Spinal cord (tissue), 9 donors: ENCODE measurements at regions not wholly inside any gene's neighbourhood (a gene's known extent, or its start where the extent isn't known, plus 50 kb on each side); places are given as distances from the start of the nearest gene placed in this dataset.
A peak's percentile ranks its signal among the peaks of the same experiment; 100 is the strongest.

Source experiments
- DNase-seq, 6 donors: peaks; one replicate each; pipeline versions ENCODE4 v3.0.0 to v3.0.0-alpha.2; 2013 to 2015; ENCODE audit warnings: low spot score in 6 of 6, low read depth in 4 of 6
- H3K27ac ChIP-seq: one replicate; pipeline ENCODE4 v1.5.1; 2013; ENCODE audit warnings: low read depth, low read length, control low read depth
- H3K27me3 ChIP-seq: one replicate; pipeline ENCODE4 v1.6.1; 2013; ENCODE audit warnings: low read length; ENCODE audit not compliant: control insufficient read depth, insufficient read depth
- H3K36me3 ChIP-seq: one replicate; pipeline ENCODE4 v1.6.1; 2013; ENCODE audit warnings: low read length; ENCODE audit not compliant: control insufficient read depth, insufficient read depth
- H3K4me1 ChIP-seq: one replicate; pipeline ENCODE4 v1.6.1; 2013; ENCODE audit warnings: low read length; ENCODE audit not compliant: control insufficient read depth, insufficient read depth
- H3K4me3 ChIP-seq: one replicate; pipeline ENCODE4 v1.5.1; 2013; ENCODE audit warnings: low read depth, low read length, control low read depth
- H3K9me3 ChIP-seq: one replicate; pipeline ENCODE4 v1.6.1; 2013; ENCODE audit warnings: low read length; ENCODE audit not compliant: control insufficient read depth, insufficient read depth
- WGBS: methylation state at CpG from one replicate; pipeline ENCODE4 v1.1.5; 2013; ENCODE audit warnings: missing lambda C conversion rate; ENCODE audit not compliant: insufficient coverage; 5-methylcytosine and 5-hydroxymethylcytosine counted together
- donor health status: healthy.

- no peaks in the 10 kb centered on the region for H3K36me3 ChIP-seq
- H3K4me1 ChIP-seq: peaks cover 15% of the 10 kb centered on the region
- WGBS: 88% methylated on average over 4 of the region's 5 CpGs
- H3K9me3 ChIP-seq: no peaks in the 10 kb centered on the region
- no peak for DNase-seq
- H3K27ac ChIP-seq: no peak overlapping the region
- no peaks in the 10 kb centered on the region for H3K27me3 ChIP-seq
- no peak overlapping the region for H3K4me3 ChIP-seq
These were observed 172.2 kb downstream of the C5orf15 start for GRCh38 chr5:133796186-133796585.

DNA sequence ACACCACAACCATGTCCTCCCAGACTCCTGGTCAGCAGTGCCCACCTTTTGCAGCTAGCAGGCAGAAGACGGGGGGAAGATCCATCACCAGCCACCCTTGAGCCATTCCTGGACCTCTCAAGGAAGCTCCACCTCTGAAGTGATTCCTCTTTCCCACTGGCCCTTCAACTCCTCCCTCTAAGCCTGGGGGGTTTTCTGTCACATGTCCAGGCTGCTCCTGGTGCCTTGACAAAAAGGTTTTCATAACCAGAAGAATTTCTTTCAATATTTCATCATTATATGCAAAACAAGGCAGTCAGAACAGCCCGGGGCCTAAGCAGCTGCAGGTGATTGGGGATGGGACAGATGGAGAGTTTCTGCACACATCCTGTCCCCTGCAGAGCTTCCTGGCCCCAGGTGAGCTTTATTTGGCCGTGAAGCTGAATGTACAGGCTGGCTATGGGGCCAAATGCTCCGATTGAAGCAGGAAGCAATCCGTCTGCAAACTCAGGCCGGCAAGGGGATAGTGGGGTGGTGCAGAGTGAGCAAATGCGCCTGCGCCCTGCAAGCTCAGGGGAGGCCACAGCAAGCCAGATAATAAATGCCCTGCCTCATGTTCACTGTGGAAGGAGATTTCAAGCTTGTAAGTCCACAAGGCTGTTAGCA is 173.5 kb downstream of the C5orf15 start:
- H3K27me3 ChIP-seq: no peaks in the 10 kb centered on the region
- no peak overlapping the region for H3K27ac ChIP-seq
- H3K9me3 ChIP-seq: no peaks in the 10 kb centered on the region
- peaks cover 14% of the 10 kb centered on the region for H3K4me1 ChIP-seq
- no peaks in the 10 kb centered on the region for H3K36me3 ChIP-seq
- DNase-seq: no peak
- H3K4me3 ChIP-seq: no peak overlapping the region
- WGBS: 71% methylated on average over 6 of the region's 8 CpGs

DNA sequence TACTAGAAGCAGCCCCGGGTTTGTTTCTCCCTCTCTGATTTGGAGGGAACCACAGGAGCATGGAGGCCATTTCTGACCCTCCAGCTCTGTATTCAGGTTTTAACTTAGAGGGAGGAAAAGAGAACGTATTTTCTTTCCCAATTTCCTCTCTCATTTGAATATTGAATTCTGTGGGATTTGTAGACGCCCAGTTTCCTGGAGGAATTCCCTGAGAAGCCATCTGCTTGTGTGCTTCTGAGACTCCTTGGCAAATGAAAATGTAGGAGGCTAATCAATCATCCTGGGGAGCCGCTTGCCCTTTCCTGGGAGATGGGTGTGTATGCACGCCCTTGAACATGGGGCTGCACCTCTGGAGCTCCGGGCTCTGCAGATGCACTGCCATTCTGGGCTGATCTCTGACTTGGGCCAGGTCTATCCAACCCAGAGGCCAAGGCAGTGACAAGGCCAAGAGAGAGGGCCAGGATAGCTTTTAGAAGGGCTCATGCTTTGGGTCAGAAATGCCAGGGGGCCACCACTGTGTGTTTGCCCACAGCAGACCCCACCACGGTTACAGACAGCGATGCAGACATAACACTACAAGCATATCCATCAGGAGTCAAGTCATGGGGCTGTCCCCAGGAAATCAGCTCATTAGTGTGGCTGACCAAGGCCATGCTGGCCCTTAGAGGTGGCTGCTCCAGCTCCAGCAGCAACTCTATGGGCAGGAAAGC is 174.5 kb downstream of the C5orf15 start:
- Histone ChIP-seq H3K9me3 (no peaks in the 10 kb centered on the region), H3K27ac (no peak overlapping the region), H3K36me3 (no peaks in the 10 kb centered on the region), H3K27me3 (no peaks in the 10 kb centered on the region), H3K4me3 (no peak overlapping the region), H3K4me1 (peaks cover 6% of the 10 kb centered on the region)
- DNase-seq: peak in 1 of 6 donors; percentile 67
- 86% methylated on average over 6 of the region's 8 CpGs for WGBS

DNA sequence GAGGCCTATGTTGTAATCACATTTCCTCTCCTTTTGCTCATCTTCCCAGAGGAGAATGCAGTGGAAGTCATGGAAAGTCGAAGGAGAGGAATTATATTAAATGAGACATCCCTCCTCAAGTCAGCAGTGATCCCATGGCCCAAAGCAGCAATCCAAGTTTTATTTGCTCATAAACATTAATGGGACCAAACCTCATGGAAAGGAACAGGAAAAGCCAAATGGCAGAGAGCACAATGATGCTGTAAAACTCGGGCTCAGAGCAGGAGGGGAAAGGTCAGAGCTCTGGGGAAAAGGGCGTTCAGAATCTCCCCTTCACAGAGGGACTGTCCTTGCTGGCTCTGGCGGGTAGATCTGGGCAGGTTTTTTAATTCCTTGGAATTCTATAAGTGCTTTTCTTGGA is 175.8 kb downstream of the C5orf15 start:
- no CpG with 5 or more reads among the region's 4 CpGs for WGBS
- Histone ChIP-seq H3K9me3 (no peaks in the 10 kb centered on the region), H3K4me3 (no peak overlapping the region), H3K4me1 (peaks cover 6% of the 10 kb centered on the region), H3K36me3 (no peaks in the 10 kb centered on the region), H3K27me3 (peaks cover 2% of the 10 kb centered on the region), H3K27ac (no peak overlapping the region)
- DNase-seq: peak in 1 of 6 donors; percentile 75

GRCh38 chr5:133792024-133792423 is 176.4 kb downstream of the C5orf15 start:
- Histone ChIP-seq H3K9me3 (no peaks in the 10 kb centered on the region), H3K4me3 (no peak overlapping the region), H3K27ac (no peak overlapping the region), H3K27me3 (peaks cover 2% of the 10 kb centered on the region), H3K36me3 (no peaks in the 10 kb centered on the region), H3K4me1 (peaks cover 6% of the 10 kb centered on the region)
- no peak for DNase-seq

GRCh38 chr5:133790898-133791297 is 177.5 kb downstream of the C5orf15 start:
- no peak overlapping the region for H3K4me3 ChIP-seq
- no peaks in the 10 kb centered on the region for H3K36me3 ChIP-seq
- WGBS: no CpG with 5 or more reads among the region's 1 CpG
- peaks cover 2% of the 10 kb centered on the region for H3K27me3 ChIP-seq
- DNase-seq: no peak
- H3K27ac ChIP-seq: no peak overlapping the region
- no peaks in the 10 kb centered on the region for H3K9me3 ChIP-seq
- peaks cover 6% of the 10 kb centered on the region for H3K4me1 ChIP-seq

DNA sequence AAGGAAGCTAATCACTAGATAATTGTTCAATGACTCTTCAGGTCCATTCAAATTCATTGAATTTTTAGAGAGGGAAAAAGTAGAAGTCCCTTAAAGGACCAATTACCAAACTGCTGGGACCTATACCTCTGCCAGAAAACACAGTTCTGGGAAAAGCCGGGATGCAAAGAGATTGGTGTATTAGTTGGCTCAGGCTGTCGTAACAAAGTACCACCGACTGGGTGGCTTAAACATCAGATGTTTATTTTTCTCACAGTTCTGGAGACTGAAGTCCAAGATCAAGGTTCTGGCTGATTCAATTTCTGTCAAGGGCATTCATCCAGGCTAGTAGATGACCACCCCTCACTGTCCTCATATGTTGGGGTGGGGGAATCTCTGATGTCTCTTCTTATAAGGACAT is 177.1 kb upstream of the FSTL4 start:
- H3K4me1 ChIP-seq: peaks cover 6% of the 10 kb centered on the region
- DNase-seq: no peak
- WGBS: 77% methylated on average over 3 of the region's 3 CpGs
- no peaks in the 10 kb centered on the region for H3K9me3 ChIP-seq
- H3K4me3 ChIP-seq: no peak overlapping the region
- H3K27ac ChIP-seq: no peak overlapping the region
- H3K36me3 ChIP-seq: no peaks in the 10 kb centered on the region
- H3K27me3 ChIP-seq: peaks cover 2% of the 10 kb centered on the region

DNA sequence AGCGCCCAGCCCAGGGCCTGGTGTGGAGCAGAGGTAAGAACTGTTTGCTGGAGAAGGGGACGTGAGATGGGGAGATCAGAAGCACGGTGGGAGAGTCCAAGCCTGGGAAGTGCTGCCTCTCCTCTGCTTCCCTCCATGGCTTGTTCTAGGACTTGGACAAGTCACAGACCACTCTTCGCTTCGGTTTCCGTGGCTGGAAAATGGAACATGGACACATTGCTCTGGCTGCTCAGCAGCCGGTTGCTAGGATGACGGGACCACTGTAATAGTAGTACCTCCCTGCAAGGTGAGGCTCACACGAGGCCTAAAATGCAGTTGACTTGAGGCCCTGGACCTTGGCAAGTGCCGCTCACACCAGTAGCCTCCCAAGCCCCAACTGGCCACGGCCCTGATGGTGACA is 175.8 kb upstream of the FSTL4 start:
- Histone ChIP-seq H3K27ac (no peak overlapping the region), H3K27me3 (peaks cover 2% of the 10 kb centered on the region), H3K9me3 (no peaks in the 10 kb centered on the region), H3K4me1 (peaks cover 5% of the 10 kb centered on the region), H3K36me3 (no peaks in the 10 kb centered on the region), H3K4me3 (no peak overlapping the region)
- DNase-seq: no peak
- 96% methylated on average over 10 of the region's 11 CpGs for WGBS

GRCh38 chr5:133786420-133786819 is 174.1 kb upstream of the FSTL4 start:
- WGBS: 68% methylated on average over 3 of the region's 4 CpGs
- DNase-seq: no peak
- no peaks in the 10 kb centered on the region for H3K36me3 ChIP-seq

DNA sequence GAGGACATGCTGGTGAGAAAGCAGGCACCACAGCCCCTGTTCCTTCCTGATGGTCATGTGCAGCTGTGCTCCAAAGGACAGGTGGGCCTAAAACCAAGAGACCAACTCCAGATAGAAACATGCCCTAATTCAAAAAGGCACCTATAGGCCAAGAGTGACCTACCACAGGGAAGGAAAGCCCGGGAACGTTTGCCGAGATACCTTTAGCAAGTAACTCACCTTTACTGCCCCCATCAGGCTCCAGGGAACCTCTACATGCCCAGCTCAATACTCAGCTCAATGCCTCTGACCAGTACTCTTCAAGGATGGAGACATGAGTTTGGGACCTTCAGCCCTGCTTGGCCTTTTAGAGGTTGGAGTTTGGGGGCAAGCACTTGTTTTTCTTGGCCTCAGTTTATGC is 172.8 kb upstream of the FSTL4 start:
- no peak overlapping the region for H3K27ac ChIP-seq

More at GRCh38 chr5:133786420-133786819, 174.1 kb upstream of the FSTL4 start:
- H3K4me1 ChIP-seq: no peaks in the 10 kb centered on the region
- no peak overlapping the region for H3K4me3 ChIP-seq
- H3K9me3 ChIP-seq: no peaks in the 10 kb centered on the region
- no peak overlapping the region for H3K27ac ChIP-seq
- H3K27me3 ChIP-seq: peaks cover 2% of the 10 kb centered on the region

More for the DNA sequence above, 172.8 kb upstream of the FSTL4 start:
- no peaks in the 10 kb centered on the region for H3K4me1 ChIP-seq
- no peak for DNase-seq
- H3K4me3 ChIP-seq: no peak overlapping the region
- 70% methylated on average over 3 of the region's 3 CpGs for WGBS
- peaks cover 2% of the 10 kb centered on the region for H3K27me3 ChIP-seq
- H3K36me3 ChIP-seq: no peaks in the 10 kb centered on the region
- no peaks in the 10 kb centered on the region for H3K9me3 ChIP-seq
